Fibroblast of lung (primary cell): ENCODE measurements at regions not wholly inside any gene's neighbourhood (a gene's known extent, or its start where the extent isn't known, plus 50 kb on each side); places are given as distances from the start of the nearest gene placed in this dataset.

Experiments
- DNase-seq, 2 donors: peaks; one replicate each; pipeline versions ENCODE4 v3.0.0 to v3.0.0-alpha.2; 2010; ENCODE audit warnings: low read depth in 2 of 2
- H2AFZ ChIP-seq: 2 replicates; pipeline ENCODE4 v1.5.1; 2012; ENCODE audit warnings: low read length, control low read depth, inconsistent platforms
- H3K27ac ChIP-seq: 2 replicates; pipeline ENCODE4 v1.5.1; 2011; ENCODE audit warnings: low read length, control low read depth; ENCODE audit not compliant: insufficient read depth
- H3K27me3 ChIP-seq: 2 replicates; pipeline ENCODE4 v1.5.1; 2011; ENCODE audit warnings: mild to moderate bottlenecking, low read length; ENCODE audit not compliant: control insufficient read depth, insufficient read depth
- H3K36me3 ChIP-seq: 2 replicates; pipeline ENCODE4 v1.5.1; 2011; ENCODE audit warnings: low read length; ENCODE audit not compliant: control insufficient read depth, insufficient read depth
- H3K4me1 ChIP-seq: 2 replicates; pipeline ENCODE4 v1.5.1; 2011; ENCODE audit warnings: low read length; ENCODE audit not compliant: control insufficient read depth, insufficient read depth; ENCODE audit errors: extremely low read depth
- H3K4me2 ChIP-seq: 2 replicates; pipeline ENCODE4 v1.5.1; 2011; ENCODE audit warnings: low read length, control low read depth; ENCODE audit not compliant: insufficient read depth; ENCODE audit errors: extremely low read depth
- H3K4me3 ChIP-seq, 4 experiments: fragments of 200-600 bp in 1 of 4; sonication (generic) in 1 of 4; replicated peaks in 1 of 4; 2 replicates each; pipeline ENCODE4 v1.5.1; 2011 to 2016; ENCODE audit warnings: low read length in 4 of 4, low read depth in 3 of 4, mild to moderate bottlenecking in 3 of 4, control low read depth in 2 of 4, inconsistent platforms in 1 of 4, mixed read lengths in 1 of 4; ENCODE audit not compliant: insufficient read depth in 1 of 4; ENCODE audit errors: control extremely low read depth in 1 of 4
- H3K79me2 ChIP-seq: 2 replicates; pipeline ENCODE4 v1.5.1; 2012; ENCODE audit warnings: mild to moderate bottlenecking, low read length, inconsistent platforms; ENCODE audit not compliant: control insufficient read depth, insufficient read depth
- H3K9ac ChIP-seq: 2 replicates; pipeline ENCODE4 v1.5.1; 2011; ENCODE audit warnings: mild to moderate bottlenecking, low read length, control low read depth; ENCODE audit not compliant: insufficient read depth
- H3K9me3 ChIP-seq: 2 replicates; pipeline ENCODE4 v1.5.1; 2012; ENCODE audit warnings: low read depth, low read length; ENCODE audit not compliant: control insufficient read depth, insufficient read depth
- H4K20me1 ChIP-seq: 2 replicates; pipeline ENCODE4 v1.5.1; 2011; ENCODE audit warnings: low read length; ENCODE audit not compliant: control insufficient read depth, insufficient read depth; ENCODE audit errors: extremely low read depth
- CTCF ChIP-seq, 2 donors: IDR thresholded peaks in 1 of 2; conservative IDR thresholded peaks in 1 of 2; 1 replicate in 1 of 2; 2 replicates in 1 of 2; pipeline ENCODE4 v1.5.1; 2011 to 2012; ENCODE audit warnings: low read length in 2 of 2, control low read depth in 1 of 2, inconsistent platforms in 1 of 2, low read depth in 1 of 2, mild to moderate bottlenecking in 1 of 2
- EZH2 ChIP-seq: IDR thresholded peaks from 2 replicates; pipeline ENCODE4 v1.5.1; 2012; ENCODE audit warnings: low read length, control low read depth, mild to moderate bottlenecking; ENCODE audit errors: missing control alignments

- Histone ChIP-seq H4K20me1 (no peaks in the 10 kb centered on the region), H3K27me3 (no peaks in the 10 kb centered on the region), H3K4me3 (no peak overlapping the region), H3K4me1 (no peaks in the 10 kb centered on the region), H3K9ac (no peak overlapping the region), H3K27ac (no peak overlapping the region), H3K36me3 (no peaks in the 10 kb centered on the region), H3K9me3 (no peaks in the 10 kb centered on the region), H3K79me2 (no peaks in the 10 kb centered on the region), H3K4me2 (no peak overlapping the region), H2AFZ (no peak overlapping the region)
- TF ChIP-seq CTCF (conservative IDR thresholded peaks at IDR 0.05 in 1 of 2, IDR thresholded peaks at IDR 0.05 in 1 of 2; ENCODE audit: low read depth in 1 of 2, low read length in 2 of 2) = peak; percentile 38 to 54
- no peak for TF ChIP-seq EZH2
- DNase-seq = peak; percentile 69 to 73
Observed at GRCh38 chr3:178436773-178437172, 99.5 kb upstream of the KCNMB2 start.

DNA sequence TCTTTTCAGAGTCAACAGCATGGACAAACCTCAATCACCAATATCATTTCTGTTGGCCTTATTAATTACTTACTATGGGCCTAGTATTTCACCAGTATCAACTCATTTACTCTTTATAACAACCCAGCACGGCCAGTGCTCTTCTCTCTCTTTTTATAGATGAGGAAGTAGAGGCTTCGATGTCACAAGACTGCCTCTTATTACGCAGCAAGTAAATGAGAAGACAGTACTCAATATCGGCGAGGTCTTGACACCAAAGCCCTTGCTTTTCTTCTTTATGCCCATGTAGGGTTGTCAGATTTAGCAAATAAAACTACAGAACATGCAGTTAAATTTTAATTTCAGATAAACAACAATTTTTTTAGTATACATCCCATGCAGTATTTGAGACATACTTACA, 99.0 kb upstream of the KCNMB2 start:
- H4K20me1 ChIP-seq = no peaks in the 10 kb centered on the region

DNA sequence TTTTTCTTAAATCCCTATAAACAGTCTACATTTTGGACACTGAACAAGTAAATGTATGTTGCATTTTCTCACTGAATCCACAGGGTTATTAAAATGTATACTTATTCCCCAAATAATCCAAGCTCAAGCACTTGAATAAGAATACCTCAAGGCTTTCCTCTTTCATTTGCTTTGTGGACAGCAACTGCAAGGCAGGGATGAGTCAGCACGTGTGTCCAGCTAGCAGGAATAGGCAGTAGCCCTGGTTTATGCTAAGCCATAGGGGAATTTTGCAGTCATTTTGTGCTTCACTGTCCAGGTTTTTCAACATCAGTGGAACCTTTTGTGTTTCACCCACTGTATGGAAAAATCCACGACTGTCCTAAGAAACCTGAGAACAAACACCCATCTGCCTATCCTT, 96.7 kb upstream of the KCNMB2 start:
- Histone ChIP-seq H3K79me2 (no peaks in the 10 kb centered on the region), H3K4me1 (no peaks in the 10 kb centered on the region), H3K4me3 (no peak overlapping the region), H3K4me2 (no peak overlapping the region), H3K9me3 (no peaks in the 10 kb centered on the region), H2AFZ (no peak overlapping the region), H3K27me3 (no peaks in the 10 kb centered on the region), H3K9ac (no peak overlapping the region), H3K36me3 (no peaks in the 10 kb centered on the region), H4K20me1 (no peaks in the 10 kb centered on the region), H3K27ac (no peak overlapping the region)
- TF ChIP-seq CTCF (conservative IDR thresholded peaks at IDR 0.05 in 1 of 2, IDR thresholded peaks at IDR 0.05 in 1 of 2; ENCODE audit: low read depth in 1 of 2, low read length in 2 of 2) = no peak
- no peak for TF ChIP-seq EZH2
- peak; percentile 62 to 64 for DNase-seq

More for the DNA sequence above, 99.0 kb upstream of the KCNMB2 start:
- H3K79me2 ChIP-seq = no peaks in the 10 kb centered on the region
- no peak overlapping the region for H3K4me2 ChIP-seq
- H3K36me3 ChIP-seq = no peaks in the 10 kb centered on the region
- no peaks in the 10 kb centered on the region for H3K4me1 ChIP-seq
- H3K27me3 ChIP-seq = no peaks in the 10 kb centered on the region
- H3K4me3 ChIP-seq = no peak overlapping the region
- H3K9ac ChIP-seq = no peak overlapping the region
- no peak overlapping the region for H2AFZ ChIP-seq
- H3K27ac ChIP-seq = no peak overlapping the region
- H3K9me3 ChIP-seq = no peaks in the 10 kb centered on the region
- TF ChIP-seq EZH2 = no peak
- no peak for TF ChIP-seq CTCF (conservative IDR thresholded peaks at IDR 0.05 in 1 of 2, IDR thresholded peaks at IDR 0.05 in 1 of 2; ENCODE audit: low read depth in 1 of 2, low read length in 2 of 2)
- DNase-seq = no peak
